CD4-positive, alpha-beta T cell (primary cell): ENCODE measurements at regions not wholly inside any gene's neighbourhood (a gene's known extent, or its start where the extent isn't known, plus 50 kb on each side); places are given as distances from the start of the nearest gene placed in this dataset.
"Not testable (repeated sequence)": the region's sequence is repeated elsewhere in the genome, so short reads cannot be mapped to it uniquely, and the experiment has no call there.

ENCODE experiments used
- ATAC-seq: fragments of 200-7000 bp; cut with Tn5 transposase; one replicate; pipeline ENCODE4 v1.10.0; 2022; ENCODE audit warnings: mild to moderate bottlenecking; ENCODE audit not compliant: poor library complexity
- CTCF ChIA-PET: fragments of 350-600 bp; sonication (Branson Sonifier 250); formaldehyde crosslinking; loops from one replicate; lab custom pipeline; 2021; ENCODE audit warnings: antibody characterized with exemption, inconsistent platforms; lab: Charles Lee
- POLR2A ChIA-PET: fragments of 350-600 bp; sonication (Branson Sonifier 250); formaldehyde crosslinking; loops from one replicate; lab custom pipeline; 2021; ENCODE audit warnings: antibody characterized with exemption, inconsistent platforms; lab: Charles Lee
- DNase-seq, 14 experiments: peaks; one replicate each; pipeline ENCODE4 v3.0.0-alpha.2; 2013 to 2020; ENCODE audit warnings: mixed read lengths in 2 of 14
- H3K27ac ChIP-seq, 2 donors: one replicate each; pipeline versions ENCODE4 v1.5.1 to v1.7.0; 2013; ENCODE audit warnings: low read length in 2 of 2, low read depth in 1 of 2, mild to moderate bottlenecking in 1 of 2
- H3K27me3 ChIP-seq, 2 experiments: 1 replicate in 1 of 2; 2 replicates in 1 of 2; pipeline versions ENCODE4 v1.6.1 to v1.7.0; 2013; ENCODE audit warnings: low read length in 2 of 2, control low read depth in 1 of 2, mild to moderate bottlenecking in 1 of 2, moderate library complexity in 1 of 2; ENCODE audit not compliant: insufficient read depth in 2 of 2, control insufficient read depth in 1 of 2
- H3K36me3 ChIP-seq: one replicate; pipeline ENCODE4 v1.6.1; 2013; ENCODE audit warnings: low read length, control low read depth; ENCODE audit not compliant: insufficient read depth
- H3K4me1 ChIP-seq: one replicate; pipeline ENCODE4 v1.6.1; 2013; ENCODE audit warnings: low read length, control low read depth; ENCODE audit not compliant: insufficient read depth
- H3K4me3 ChIP-seq: one replicate; pipeline ENCODE4 v1.5.1; 2013; ENCODE audit warnings: mild to moderate bottlenecking, low read length, moderate library complexity
- H3K9me3 ChIP-seq, 2 experiments: 1 replicate in 1 of 2; 2 replicates in 1 of 2; pipeline versions ENCODE4 v1.6.1 to v1.7.0; 2013; ENCODE audit warnings: low read length in 2 of 2, mild to moderate bottlenecking in 2 of 2, control low read depth in 1 of 2, moderate library complexity in 1 of 2; ENCODE audit not compliant: control insufficient read depth in 1 of 2, insufficient read depth in 1 of 2
- H3K27ac Mint-ChIP-seq: one replicate; pipeline ENCODE4 v1.8.0; 2020; ENCODE audit warnings: mixed read lengths
- H3K27me3 Mint-ChIP-seq: one replicate; pipeline ENCODE4 v1.8.0; 2021; ENCODE audit warnings: mixed read lengths
- H3K36me3 Mint-ChIP-seq: one replicate; pipeline ENCODE4 v1.8.0; 2021; ENCODE audit warnings: low read depth, mixed read lengths
- H3K4me1 Mint-ChIP-seq: one replicate; pipeline ENCODE4 v1.8.0; 2021; ENCODE audit warnings: low read depth, mixed read lengths
- H3K4me3 Mint-ChIP-seq: one replicate; pipeline ENCODE4 v1.8.0; 2020; ENCODE audit warnings: mild to moderate bottlenecking, mixed read lengths
- H3K9me3 Mint-ChIP-seq: one replicate; pipeline ENCODE4 v1.8.0; 2020; ENCODE audit warnings: mixed read lengths
- CTCF ChIP-seq: fragments of 200-600 bp; IDR thresholded peaks from one replicate; pipeline ENCODE4 v1.8.0; 2022; ENCODE audit warnings: antibody characterized with exemption, mild to moderate bottlenecking
- intact Hi-C, 2 experiments: fragments of 100-400 bp; cut with DNase I in 1 of 2; cut with micrococcal nuclease in 1 of 2; formaldehyde crosslinking; loops; one replicate each; pipeline versions ENCODE4 v1.15.1 to v1.9.0; 2023 to 2025; cut with DNase I, micrococcal nuclease

GRCh38 chr6:86028776-86029175 is 386.1 kb upstream of the SYNCRIP start:
- no peak overlapping the region for H3K27ac ChIP-seq
- no peak overlapping the region for H3K27ac Mint-ChIP-seq
- peaks cover 3% of the 10 kb centered on the region for H3K9me3 Mint-ChIP-seq
- no peak overlapping the region for H3K4me3 Mint-ChIP-seq
- ChIA-PET CTCF (no interaction called here), POLR2A (no interaction called here)
- TF ChIP-seq CTCF = no peak
- no peak overlapping the region for H3K4me3 ChIP-seq
- H3K36me3 Mint-ChIP-seq = no peaks in the 10 kb centered on the region
- no peaks in the 10 kb centered on the region for H3K27me3 ChIP-seq
- intact Hi-C loops = no loop called here
- H3K4me1 Mint-ChIP-seq = no peaks in the 10 kb centered on the region
- H3K36me3 ChIP-seq = no peaks in the 10 kb centered on the region
- ATAC-seq (no peak), DNase-seq (no peak)
- H3K27me3 Mint-ChIP-seq = no peaks in the 10 kb centered on the region
- H3K4me1 ChIP-seq = no peaks in the 10 kb centered on the region
- H3K9me3 ChIP-seq = no peaks in the 10 kb centered on the region

GRCh38 chr6:86026890-86027289 is 384.2 kb upstream of the SYNCRIP start:
- H3K4me1 Mint-ChIP-seq, H3K36me3 ChIP-seq, H3K27ac Mint-ChIP-seq, H3K27me3 Mint-ChIP-seq, H3K4me3 Mint-ChIP-seq, H3K4me3 ChIP-seq, POLR2A ChIA-PET, intact Hi-C loops, H3K27ac ChIP-seq, ATAC-seq, DNase-seq, H3K36me3 Mint-ChIP-seq, H3K4me1 ChIP-seq, H3K9me3 ChIP-seq, CTCF ChIA-PET, H3K9me3 Mint-ChIP-seq, H3K27me3 ChIP-seq: not testable (repeated sequence)

GRCh38 chr6:86017236-86017635 is 374.6 kb upstream of the SYNCRIP start:
- ATAC-seq (no peak), DNase-seq (no peak)
- H3K27ac ChIP-seq = no peak overlapping the region
- no peak overlapping the region for H3K4me3 ChIP-seq
- intact Hi-C loops = no loop called here
- ChIA-PET CTCF (interaction anchor here (0.9 kb wide), 1 partner anchor 305 kb away, joined by 3 read pairs; no protein-coding TSS in a partner anchor), POLR2A (no interaction called here)
- no peak overlapping the region for H3K27ac Mint-ChIP-seq
- H3K4me1 ChIP-seq = no peaks in the 10 kb centered on the region
- TF ChIP-seq CTCF = no peak
- peaks cover 4% of the 10 kb centered on the region for H3K9me3 Mint-ChIP-seq
- no peak overlapping the region for H3K4me3 Mint-ChIP-seq
- H3K9me3 ChIP-seq = peaks cover 0 to 3% of the 10 kb centered on the region in 2 experiments
- H3K4me1 Mint-ChIP-seq = no peaks in the 10 kb centered on the region
- H3K36me3 Mint-ChIP-seq = no peaks in the 10 kb centered on the region
- H3K36me3 ChIP-seq = no peaks in the 10 kb centered on the region
- H3K27me3 ChIP-seq = no peaks in the 10 kb centered on the region
- H3K27me3 Mint-ChIP-seq = no peaks in the 10 kb centered on the region

GRCh38 chr6:86016567-86016966 is 373.9 kb upstream of the SYNCRIP start:
- Mint-ChIP-seq H3K36me3 (no peaks in the 10 kb centered on the region), H3K9me3 (peaks cover 4% of the 10 kb centered on the region), H3K4me1 (no peaks in the 10 kb centered on the region), H3K27me3 (no peaks in the 10 kb centered on the region), H3K4me3 (no peak overlapping the region), H3K27ac (no peak overlapping the region)
- Histone ChIP-seq H3K9me3 (peaks cover 0 to 3% of the 10 kb centered on the region in 2 experiments), H3K27me3 (no peaks in the 10 kb centered on the region), H3K4me1 (no peaks in the 10 kb centered on the region), H3K27ac (no peak overlapping the region), H3K36me3 (no peaks in the 10 kb centered on the region), H3K4me3 (no peak overlapping the region)
- no peak for ATAC-seq
- TF ChIP-seq CTCF = no peak
- ChIA-PET POLR2A (interaction anchor here (0.6 kb wide), 1 partner anchor 210 kb away, joined by 3 read pairs; no protein-coding TSS in a partner anchor), CTCF (interaction anchor here (0.9 kb wide), 1 partner anchor 304 kb away, joined by 3 read pairs; no protein-coding TSS in a partner anchor)
- intact Hi-C loops = no loop called here
- DNase-seq = no peak
